ENCODE measurements at regions not wholly inside any gene's neighbourhood (a gene's known extent, or its start where the extent isn't known, plus 50 kb on each side); places are given as distances from the start of the nearest gene placed in this dataset.

DNA sequence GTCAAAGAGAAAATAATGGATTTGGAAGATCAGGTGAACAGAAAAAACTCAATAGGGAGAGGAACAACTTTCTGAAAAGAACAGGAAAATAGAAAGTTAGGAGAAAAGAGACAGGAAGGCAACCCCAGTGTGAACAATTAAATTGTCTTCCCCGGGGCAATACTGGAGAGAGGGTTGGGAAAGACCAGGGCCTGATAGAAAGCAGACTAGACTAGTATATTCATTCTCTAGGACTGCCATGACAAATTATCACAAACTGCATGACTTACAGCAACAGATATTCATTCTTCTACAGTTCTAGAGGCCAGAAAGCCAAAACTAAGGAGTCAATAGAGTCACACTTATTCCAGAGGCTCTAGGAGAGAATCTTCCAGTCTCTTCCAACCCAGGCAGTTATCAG is 482.8 kb downstream of the SOX6 start:
- Histone ChIP-seq H3K4me3 (no peak overlapping the region), H3K27ac (peak overlapping the region; percentile 60), H3K36me3 (ENCODE audit: insufficient read depth, low read length) (no peaks in the 10 kb centered on the region), H3K9me3 (ENCODE audit: low read depth, low read length) (no peaks in the 10 kb centered on the region), H3K9ac (ENCODE audit: insufficient read length) (no peak overlapping the region)
- peak; percentile 55 for DNase-seq (ENCODE audit: low read depth, low spot score)
- no peak for TF ChIP-seq EZH2 (IDR thresholded peaks at IDR 0.05)
- no peak for TF ChIP-seq FOXP2 (optimal IDR thresholded peaks at IDR 0.05; ENCODE audit: control extremely low read depth, extremely low read length, insufficient read depth)
- no peak for TF ChIP-seq POLR2AphosphoS5 (IDR thresholded peaks at IDR 0.05; ENCODE audit: borderline replicate concordance, low read depth, low read length)

DNA sequence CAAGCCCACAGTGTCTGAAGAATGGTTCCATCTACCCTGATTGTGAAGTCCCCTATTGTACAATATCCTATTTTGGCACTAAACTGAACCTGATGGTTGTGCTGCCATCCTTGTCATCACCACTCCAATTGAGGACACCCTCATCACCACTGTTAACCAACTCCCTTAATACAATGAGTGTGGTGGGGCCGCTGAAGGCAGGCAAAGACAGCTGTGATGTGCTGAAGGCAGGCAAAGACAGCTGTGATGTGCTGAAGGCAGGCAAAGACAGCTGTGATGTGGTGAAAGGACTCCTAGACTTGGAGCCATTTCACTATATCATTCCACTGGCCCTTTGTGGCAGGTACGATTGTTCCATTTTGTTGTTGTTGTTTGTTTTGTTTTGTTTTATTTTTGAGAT is 481.6 kb downstream of the SOX6 start:
- H3K27ac ChIP-seq: no peak overlapping the region
- no peaks in the 10 kb centered on the region for H3K36me3 ChIP-seq (ENCODE audit: insufficient read depth, low read length)
- no peak overlapping the region for H3K4me3 ChIP-seq
- no peak for TF ChIP-seq FOXP2 (optimal IDR thresholded peaks at IDR 0.05; ENCODE audit: control extremely low read depth, extremely low read length, insufficient read depth)
- TF ChIP-seq EZH2 (IDR thresholded peaks at IDR 0.05): no peak
- no peak for TF ChIP-seq POLR2AphosphoS5 (IDR thresholded peaks at IDR 0.05; ENCODE audit: borderline replicate concordance, low read depth, low read length)
- no peak for DNase-seq (ENCODE audit: low read depth, low spot score)
- H3K9me3 ChIP-seq (ENCODE audit: low read depth, low read length): no peaks in the 10 kb centered on the region
- no peak overlapping the region for H3K9ac ChIP-seq (ENCODE audit: insufficient read length)

DNA sequence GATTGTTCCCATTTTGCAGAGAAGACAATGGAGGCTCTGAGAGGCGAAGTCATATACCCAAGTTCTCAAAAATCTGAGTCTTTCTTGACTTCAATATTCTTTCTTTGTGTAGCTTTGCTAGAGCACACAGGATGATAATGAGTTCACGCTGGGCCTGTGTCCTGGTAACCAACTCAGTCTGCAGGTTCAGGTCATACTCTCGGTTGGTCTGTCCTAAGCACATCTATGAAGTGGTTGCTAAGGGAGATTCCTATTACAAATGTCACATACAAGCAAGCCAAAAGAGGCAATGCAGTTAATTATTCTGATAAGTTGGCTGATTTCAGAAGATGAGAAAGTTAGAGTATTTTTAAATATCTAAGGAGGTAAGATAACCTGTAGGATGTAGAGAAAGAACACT is 481.0 kb downstream of the SOX6 start:
- no peaks in the 10 kb centered on the region for H3K9me3 ChIP-seq (ENCODE audit: low read depth, low read length)
- H3K27ac ChIP-seq: no peak overlapping the region
- TF ChIP-seq EZH2 (IDR thresholded peaks at IDR 0.05) (no peak), POLR2AphosphoS5 (IDR thresholded peaks at IDR 0.05; ENCODE audit: borderline replicate concordance, low read depth, low read length) (no peak), FOXP2 (optimal IDR thresholded peaks at IDR 0.05; ENCODE audit: control extremely low read depth, extremely low read length, insufficient read depth) (no peak)
- H3K36me3 ChIP-seq (ENCODE audit: insufficient read depth, low read length): no peaks in the 10 kb centered on the region
- H3K9ac ChIP-seq (ENCODE audit: insufficient read length): no peak overlapping the region
- no peak overlapping the region for H3K4me3 ChIP-seq
- no peak for DNase-seq (ENCODE audit: low read depth, low spot score)

DNA sequence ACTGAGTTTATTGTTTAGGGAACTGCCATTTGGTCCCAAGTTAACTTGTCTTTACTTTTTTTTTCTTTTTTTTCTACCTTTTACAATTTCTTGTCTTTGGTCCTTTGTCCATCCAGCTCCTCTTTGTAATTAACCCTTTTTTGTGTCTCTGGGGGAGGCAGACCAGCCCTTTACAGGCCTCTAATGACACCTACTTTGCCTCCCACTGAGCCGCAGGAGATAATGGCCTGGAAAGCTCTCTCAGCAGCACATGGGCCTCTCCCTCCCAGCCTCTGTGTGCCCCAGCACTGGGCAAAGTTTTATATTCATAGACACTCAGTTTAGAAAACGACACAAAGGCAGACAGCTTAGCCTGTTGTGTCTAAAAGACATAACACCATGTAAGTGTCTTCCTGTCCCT is 480.4 kb downstream of the SOX6 start:
- DNase-seq (ENCODE audit: low read depth, low spot score): no peak
- TF ChIP-seq EZH2 (IDR thresholded peaks at IDR 0.05) (no peak), FOXP2 (optimal IDR thresholded peaks at IDR 0.05; ENCODE audit: control extremely low read depth, extremely low read length, insufficient read depth) (no peak), POLR2AphosphoS5 (IDR thresholded peaks at IDR 0.05; ENCODE audit: borderline replicate concordance, low read depth, low read length) (no peak)
- Histone ChIP-seq H3K27ac (no peak overlapping the region), H3K4me3 (no peak overlapping the region), H3K9me3 (ENCODE audit: low read depth, low read length) (no peaks in the 10 kb centered on the region), H3K36me3 (ENCODE audit: insufficient read depth, low read length) (no peaks in the 10 kb centered on the region), H3K9ac (ENCODE audit: insufficient read length) (no peak overlapping the region)

DNA sequence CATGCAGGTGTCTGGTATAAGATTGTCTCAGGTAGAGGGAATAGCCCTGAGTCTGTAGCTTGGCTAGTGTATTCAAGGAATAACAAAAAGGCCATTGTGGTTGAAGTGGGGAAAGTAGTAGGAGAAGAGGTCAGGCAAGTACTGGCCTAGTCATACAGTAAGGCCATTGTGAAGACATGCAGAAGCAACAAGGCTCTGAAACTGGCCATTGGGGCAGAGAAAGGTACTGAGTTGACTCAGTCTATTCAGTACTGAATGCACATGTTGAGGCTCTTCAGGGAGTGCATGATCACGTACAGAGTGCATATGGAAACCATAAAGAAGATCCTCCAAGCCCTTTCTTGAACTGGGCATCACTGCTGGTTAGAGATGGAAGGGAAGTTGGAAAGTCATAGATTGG is 477.6 kb downstream of the SOX6 start:
- Histone ChIP-seq H3K4me3 (no peak overlapping the region), H3K27ac (no peak overlapping the region), H3K9ac (ENCODE audit: insufficient read length) (no peak overlapping the region), H3K9me3 (ENCODE audit: low read depth, low read length) (no peaks in the 10 kb centered on the region), H3K36me3 (ENCODE audit: insufficient read depth, low read length) (no peaks in the 10 kb centered on the region)
- TF ChIP-seq POLR2AphosphoS5 (IDR thresholded peaks at IDR 0.05; ENCODE audit: borderline replicate concordance, low read depth, low read length) (no peak), FOXP2 (optimal IDR thresholded peaks at IDR 0.05; ENCODE audit: control extremely low read depth, extremely low read length, insufficient read depth) (no peak), EZH2 (IDR thresholded peaks at IDR 0.05) (no peak)
- DNase-seq (ENCODE audit: low read depth, low spot score): no peak

DNA sequence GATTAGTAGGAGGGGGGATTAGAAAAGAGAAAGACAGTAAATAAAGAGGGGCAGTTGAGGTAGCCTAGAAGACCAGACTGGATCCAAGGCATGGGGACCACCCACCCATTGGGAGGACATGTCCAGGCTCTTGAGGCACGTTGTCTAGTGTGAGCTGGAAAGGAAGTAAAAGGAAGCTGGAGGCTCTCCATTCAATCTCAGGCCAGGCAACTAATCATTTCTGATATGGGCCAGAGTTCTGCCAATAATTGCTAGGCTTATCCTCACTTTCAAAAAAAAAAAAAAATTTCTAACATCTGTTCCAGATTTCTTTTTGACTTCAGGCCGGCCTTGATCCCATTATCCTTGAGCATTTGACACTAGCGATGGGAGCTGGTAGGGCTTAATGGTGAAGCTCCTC is 476.1 kb downstream of the SOX6 start:
- TF ChIP-seq EZH2 (IDR thresholded peaks at IDR 0.05) (no peak), POLR2AphosphoS5 (IDR thresholded peaks at IDR 0.05; ENCODE audit: borderline replicate concordance, low read depth, low read length) (no peak), FOXP2 (optimal IDR thresholded peaks at IDR 0.05; ENCODE audit: control extremely low read depth, extremely low read length, insufficient read depth) (no peak)
- no peak for DNase-seq (ENCODE audit: low read depth, low spot score)
- Histone ChIP-seq H3K4me3 (no peak overlapping the region), H3K27ac (no peak overlapping the region), H3K9ac (ENCODE audit: insufficient read length) (no peak overlapping the region), H3K9me3 (ENCODE audit: low read depth, low read length) (no peaks in the 10 kb centered on the region), H3K36me3 (ENCODE audit: insufficient read depth, low read length) (no peaks in the 10 kb centered on the region)

DNA sequence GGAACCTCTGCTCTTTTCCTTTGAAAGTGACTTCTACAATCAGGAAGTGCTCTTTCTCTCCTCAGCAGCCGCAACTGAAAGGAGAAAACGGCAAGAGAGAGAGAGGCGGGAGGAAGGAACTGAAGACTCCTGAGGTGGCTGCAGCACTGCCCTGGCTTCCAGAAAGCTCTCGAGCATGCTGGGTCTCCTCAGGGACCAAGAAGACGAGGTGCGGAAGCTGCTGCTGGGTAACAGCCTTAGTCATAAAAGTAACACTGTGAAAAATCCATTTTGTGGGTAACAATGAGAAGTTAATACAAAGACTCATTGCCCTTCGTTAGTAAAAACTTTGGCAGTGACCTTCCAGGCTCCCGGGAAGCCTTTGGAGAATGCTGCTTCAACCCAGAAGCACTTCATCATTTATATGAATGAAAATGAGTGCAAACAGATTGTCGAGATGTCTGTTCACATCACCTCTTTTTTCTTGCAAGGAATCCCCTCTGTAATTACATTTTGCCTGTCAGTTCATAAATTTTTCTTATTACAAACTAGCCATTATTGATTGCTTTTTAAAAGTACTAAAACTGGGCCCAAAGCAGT is 473.4 kb downstream of the SOX6 start:
- Histone ChIP-seq H3K36me3 (ENCODE audit: insufficient read depth, low read length) (no peaks in the 10 kb centered on the region), H3K4me3 (no peak overlapping the region), H3K9me3 (ENCODE audit: low read depth, low read length) (no peaks in the 10 kb centered on the region), H3K9ac (ENCODE audit: insufficient read length) (no peak overlapping the region), H3K27ac (no peak overlapping the region)
- no peak for TF ChIP-seq EZH2 (IDR thresholded peaks at IDR 0.05)
- no peak for TF ChIP-seq POLR2AphosphoS5 (IDR thresholded peaks at IDR 0.05; ENCODE audit: borderline replicate concordance, low read depth, low read length)
- no peak for TF ChIP-seq FOXP2 (optimal IDR thresholded peaks at IDR 0.05; ENCODE audit: control extremely low read depth, extremely low read length, insufficient read depth)
- no peak for DNase-seq (ENCODE audit: low read depth, low spot score)

DNA sequence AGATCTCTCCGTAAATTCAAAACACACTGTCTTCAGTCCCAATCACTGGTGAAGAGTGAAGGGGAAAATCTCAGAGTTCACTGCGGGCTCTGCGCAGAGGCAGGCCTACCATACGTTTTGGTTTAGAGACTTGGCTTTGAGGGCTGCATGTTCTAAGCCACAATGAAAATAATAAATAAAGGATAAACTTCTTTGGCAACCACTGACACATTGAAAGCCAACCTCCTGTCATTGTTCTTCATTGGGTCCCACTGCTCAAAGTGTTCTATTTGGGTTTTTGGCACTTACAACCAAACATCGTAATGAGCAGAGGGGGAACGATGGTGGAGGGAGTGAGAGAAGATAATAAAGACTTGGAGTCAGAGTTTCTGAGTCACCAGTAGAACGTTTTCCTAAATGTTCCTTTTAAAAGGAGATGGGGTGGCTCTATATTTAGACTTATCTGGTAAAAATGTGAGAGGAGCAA is 472.9 kb downstream of the SOX6 start:
- H3K36me3 ChIP-seq (ENCODE audit: insufficient read depth, low read length): no peaks in the 10 kb centered on the region
- no peak overlapping the region for H3K9ac ChIP-seq (ENCODE audit: insufficient read length)
- DNase-seq (ENCODE audit: low read depth, low spot score): no peak
- H3K4me3 ChIP-seq: no peak overlapping the region
- H3K9me3 ChIP-seq (ENCODE audit: low read depth, low read length): no peaks in the 10 kb centered on the region
- no peak overlapping the region for H3K27ac ChIP-seq
- TF ChIP-seq FOXP2 (optimal IDR thresholded peaks at IDR 0.05; ENCODE audit: control extremely low read depth, extremely low read length, insufficient read depth): no peak
- TF ChIP-seq EZH2 (IDR thresholded peaks at IDR 0.05): no peak
- TF ChIP-seq POLR2AphosphoS5 (IDR thresholded peaks at IDR 0.05; ENCODE audit: borderline replicate concordance, low read depth, low read length): no peak

DNA sequence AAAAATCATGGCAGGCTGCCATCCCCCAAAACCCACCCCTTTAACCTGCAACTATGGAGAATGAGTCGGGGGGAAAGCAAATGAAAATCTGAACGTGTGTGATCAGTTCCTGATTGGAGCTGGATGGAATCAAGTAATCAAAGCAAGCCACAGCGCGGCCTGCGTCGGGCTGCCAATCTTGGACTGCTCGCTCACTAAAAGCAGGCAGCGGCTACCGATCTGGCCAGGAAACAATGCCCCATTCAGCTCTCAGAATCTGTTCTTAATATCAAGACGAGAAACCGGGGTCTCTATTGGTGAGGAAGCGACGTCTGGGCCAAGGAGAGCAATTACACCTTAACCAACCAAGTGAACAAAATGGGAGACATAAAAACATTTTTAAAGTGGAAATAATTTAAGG is 472.2 kb downstream of the SOX6 start:
- Histone ChIP-seq H3K36me3 (ENCODE audit: insufficient read depth, low read length) (no peaks in the 10 kb centered on the region), H3K27ac (no peak overlapping the region; the same call in 1 of the 2 replicates), H3K4me3 (no peak overlapping the region), H3K9ac (ENCODE audit: insufficient read length) (no peak overlapping the region), H3K9me3 (ENCODE audit: low read depth, low read length) (no peaks in the 10 kb centered on the region)
- DNase-seq (ENCODE audit: low read depth, low spot score): no peak
- TF ChIP-seq POLR2AphosphoS5 (IDR thresholded peaks at IDR 0.05; ENCODE audit: borderline replicate concordance, low read depth, low read length) (no peak), EZH2 (IDR thresholded peaks at IDR 0.05) (no peak), FOXP2 (optimal IDR thresholded peaks at IDR 0.05; ENCODE audit: control extremely low read depth, extremely low read length, insufficient read depth) (no peak)

Measured in SK-N-MC (cell line).